ENCODE measurements at regions not wholly inside any gene's neighbourhood (a gene's known extent, or its start where the extent isn't known, plus 50 kb on each side); places are given as distances from the start of the nearest gene placed in this dataset.

DNA sequence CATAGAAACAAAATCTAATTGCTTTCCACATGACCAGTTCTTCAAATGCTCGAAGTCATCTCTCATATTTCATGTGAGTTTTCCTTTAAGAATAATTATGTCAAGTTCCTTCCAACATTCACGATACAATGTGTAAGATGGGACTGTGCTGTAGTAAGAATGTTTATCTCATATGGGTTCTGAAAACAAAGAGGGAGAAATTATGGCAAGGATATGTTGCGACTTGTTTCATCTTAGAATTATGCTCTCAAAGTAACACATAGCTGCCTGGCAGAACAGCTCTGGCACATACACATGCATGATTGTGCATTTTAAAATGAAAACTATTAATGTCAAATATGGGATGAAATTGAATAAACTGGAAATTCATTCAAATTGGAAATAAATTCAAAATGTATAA, 314.8 kb upstream of the ACVR2A start:
- TF ChIP-seq OSR1 (CRISPR knock-in tag; IDR thresholded peaks at IDR 0.05), result no peak
- no peak for TF ChIP-seq GLIS3 (CRISPR knock-in tag; IDR thresholded peaks at IDR 0.05)
- no peak for TF ChIP-seq RARB (CRISPR knock-in tag; IDR thresholded peaks at IDR 0.05)
- TF ChIP-seq, protein P1, sequence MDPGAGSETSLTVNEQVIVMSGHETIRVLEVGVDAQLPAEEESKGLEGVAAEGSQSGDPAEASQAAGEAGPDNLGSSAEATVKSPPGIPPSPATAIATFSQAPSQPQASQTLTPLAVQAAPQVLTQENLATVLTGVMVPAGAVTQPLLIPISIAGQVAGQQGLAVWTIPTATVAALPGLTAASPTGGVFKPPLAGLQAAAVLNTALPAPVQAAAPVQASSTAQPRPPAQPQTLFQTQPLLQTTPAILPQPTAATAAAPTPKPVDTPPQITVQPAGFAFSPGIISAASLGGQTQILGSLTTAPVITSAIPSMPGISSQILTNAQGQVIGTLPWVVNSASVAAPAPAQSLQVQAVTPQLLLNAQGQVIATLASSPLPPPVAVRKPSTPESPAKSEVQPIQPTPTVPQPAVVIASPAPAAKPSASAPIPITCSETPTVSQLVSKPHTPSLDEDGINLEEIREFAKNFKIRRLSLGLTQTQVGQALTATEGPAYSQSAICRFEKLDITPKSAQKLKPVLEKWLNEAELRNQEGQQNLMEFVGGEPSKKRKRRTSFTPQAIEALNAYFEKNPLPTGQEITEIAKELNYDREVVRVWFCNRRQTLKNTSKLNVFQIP (CRISPR knock-in tag; IDR thresholded peaks at IDR 0.05; ENCODE audit: borderline replicate concordance, low read depth), result no peak
- TF ChIP-seq CSDC2 (CRISPR knock-in tag; IDR thresholded peaks at IDR 0.05), result no peak
- ATAC-seq, result no peak

DNA sequence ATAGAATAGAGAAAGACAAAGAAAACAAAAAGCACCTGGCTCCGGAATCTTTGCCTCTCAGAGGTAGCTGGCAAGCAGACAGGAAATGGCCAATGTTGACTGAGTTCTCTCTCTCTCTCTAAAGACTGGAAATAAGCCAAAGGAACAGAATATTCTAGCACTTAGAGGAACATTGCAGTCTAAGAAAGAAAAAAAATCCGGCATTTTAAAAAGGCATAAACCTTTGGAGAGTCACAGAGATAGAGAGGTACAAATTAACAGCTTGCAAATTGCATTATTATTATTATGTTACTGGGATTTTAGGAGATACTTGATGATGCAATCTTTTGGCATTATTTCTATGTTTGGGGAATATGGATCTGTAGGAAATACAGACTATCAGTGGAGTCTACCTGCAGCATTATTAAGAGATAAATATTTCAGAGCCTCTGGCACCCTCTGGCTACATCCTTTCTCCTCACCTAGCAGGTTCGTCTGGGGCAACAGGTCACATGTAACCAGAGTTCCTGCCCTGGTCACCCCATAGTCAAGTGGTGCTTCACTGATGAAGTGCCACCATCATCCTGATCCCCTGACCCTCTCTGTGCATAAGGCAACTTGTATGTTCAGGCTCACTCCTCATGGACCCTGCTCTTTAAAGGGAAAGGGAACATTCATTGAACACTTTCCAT, 318.9 kb upstream of the ACVR2A start:
- TF ChIP-seq ARNTL (CRISPR knock-in tag; IDR thresholded peaks at IDR 0.05; ENCODE audit: borderline replicate concordance, low read depth), result no peak
- TF ChIP-seq, protein P1 (CRISPR knock-in tag; IDR thresholded peaks at IDR 0.05; ENCODE audit: borderline replicate concordance, low read depth), result no peak
- TF ChIP-seq PPARA (CRISPR knock-in tag; IDR thresholded peaks at IDR 0.05; ENCODE audit: borderline replicate concordance), result no peak
- TF ChIP-seq ZFP3 (CRISPR knock-in tag; IDR thresholded peaks at IDR 0.05), result no peak
- TF ChIP-seq, protein P2, sequence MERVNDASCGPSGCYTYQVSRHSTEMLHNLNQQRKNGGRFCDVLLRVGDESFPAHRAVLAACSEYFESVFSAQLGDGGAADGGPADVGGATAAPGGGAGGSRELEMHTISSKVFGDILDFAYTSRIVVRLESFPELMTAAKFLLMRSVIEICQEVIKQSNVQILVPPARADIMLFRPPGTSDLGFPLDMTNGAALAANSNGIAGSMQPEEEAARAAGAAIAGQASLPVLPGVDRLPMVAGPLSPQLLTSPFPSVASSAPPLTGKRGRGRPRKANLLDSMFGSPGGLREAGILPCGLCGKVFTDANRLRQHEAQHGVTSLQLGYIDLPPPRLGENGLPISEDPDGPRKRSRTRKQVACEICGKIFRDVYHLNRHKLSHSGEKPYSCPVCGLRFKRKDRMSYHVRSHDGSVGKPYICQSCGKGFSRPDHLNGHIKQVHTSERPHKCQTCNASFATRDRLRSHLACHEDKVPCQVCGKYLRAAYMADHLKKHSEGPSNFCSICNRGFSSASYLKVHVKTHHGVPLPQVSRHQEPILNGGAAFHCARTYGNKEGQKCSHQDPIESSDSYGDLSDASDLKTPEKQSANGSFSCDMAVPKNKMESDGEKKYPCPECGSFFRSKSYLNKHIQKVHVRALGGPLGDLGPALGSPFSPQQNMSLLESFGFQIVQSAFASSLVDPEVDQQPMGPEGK (CRISPR knock-in tag; IDR thresholded peaks at IDR 0.05; ENCODE audit: borderline replicate concordance), result no peak
- TF ChIP-seq, protein P3, sequence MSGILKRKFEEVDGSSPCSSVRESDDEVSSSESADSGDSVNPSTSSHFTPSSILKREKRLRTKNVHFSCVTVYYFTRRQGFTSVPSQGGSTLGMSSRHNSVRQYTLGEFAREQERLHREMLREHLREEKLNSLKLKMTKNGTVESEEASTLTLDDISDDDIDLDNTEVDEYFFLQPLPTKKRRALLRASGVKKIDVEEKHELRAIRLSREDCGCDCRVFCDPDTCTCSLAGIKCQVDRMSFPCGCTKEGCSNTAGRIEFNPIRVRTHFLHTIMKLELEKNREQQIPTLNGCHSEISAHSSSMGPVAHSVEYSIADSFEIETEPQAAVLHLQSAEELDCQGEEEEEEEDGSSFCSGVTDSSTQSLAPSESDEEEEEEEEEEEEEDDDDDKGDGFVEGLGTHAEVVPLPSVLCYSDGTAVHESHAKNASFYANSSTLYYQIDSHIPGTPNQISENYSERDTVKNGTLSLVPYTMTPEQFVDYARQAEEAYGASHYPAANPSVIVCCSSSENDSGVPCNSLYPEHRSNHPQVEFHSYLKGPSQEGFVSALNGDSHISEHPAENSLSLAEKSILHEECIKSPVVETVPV (CRISPR knock-in tag; IDR thresholded peaks at IDR 0.05), result no peak
- TF ChIP-seq, protein P4, sequence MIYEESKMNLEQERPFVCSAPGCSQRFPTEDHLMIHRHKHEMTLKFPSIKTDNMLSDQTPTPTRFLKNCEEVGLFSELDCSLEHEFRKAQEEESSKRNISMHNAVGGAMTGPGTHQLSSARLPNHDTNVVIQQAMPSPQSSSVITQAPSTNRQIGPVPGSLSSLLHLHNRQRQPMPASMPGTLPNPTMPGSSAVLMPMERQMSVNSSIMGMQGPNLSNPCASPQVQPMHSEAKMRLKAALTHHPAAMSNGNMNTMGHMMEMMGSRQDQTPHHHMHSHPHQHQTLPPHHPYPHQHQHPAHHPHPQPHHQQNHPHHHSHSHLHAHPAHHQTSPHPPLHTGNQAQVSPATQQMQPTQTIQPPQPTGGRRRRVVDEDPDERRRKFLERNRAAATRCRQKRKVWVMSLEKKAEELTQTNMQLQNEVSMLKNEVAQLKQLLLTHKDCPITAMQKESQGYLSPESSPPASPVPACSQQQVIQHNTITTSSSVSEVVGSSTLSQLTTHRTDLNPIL (CRISPR knock-in tag; IDR thresholded peaks at IDR 0.05; ENCODE audit: low read depth), result no peak
- TF ChIP-seq ISL1 (CRISPR knock-in tag; IDR thresholded peaks at IDR 0.05), result no peak
- TF ChIP-seq ZFP30 (CRISPR knock-in tag; IDR thresholded peaks at IDR 0.05), result no peak
- TF ChIP-seq GLIS3 (CRISPR knock-in tag; IDR thresholded peaks at IDR 0.05), result no peak
- no peak for TF ChIP-seq TCF4 (CRISPR knock-in tag; IDR thresholded peaks at IDR 0.05; ENCODE audit: borderline replicate concordance)
- TF ChIP-seq TOX (CRISPR knock-in tag; IDR thresholded peaks at IDR 0.05; ENCODE audit: borderline replicate concordance), result no peak
- TF ChIP-seq ZNF70 (CRISPR knock-in tag; IDR thresholded peaks at IDR 0.05), result no peak
- no peak for TF ChIP-seq BACH2 (CRISPR knock-in tag; IDR thresholded peaks at IDR 0.05; ENCODE audit: borderline replicate concordance)
- TF ChIP-seq ESRRG (CRISPR knock-in tag; IDR thresholded peaks at IDR 0.05), result no peak
- no peak for TF ChIP-seq ZNF8 (CRISPR knock-in tag; IDR thresholded peaks at IDR 0.05)
- no peak for TF ChIP-seq ZC3H10 (CRISPR knock-in tag; IDR thresholded peaks at IDR 0.05)
- no peak for TF ChIP-seq SNAI2 (CRISPR knock-in tag; IDR thresholded peaks at IDR 0.05)
- TF ChIP-seq RARB (CRISPR knock-in tag; IDR thresholded peaks at IDR 0.05), result no peak
- TF ChIP-seq, protein P5, sequence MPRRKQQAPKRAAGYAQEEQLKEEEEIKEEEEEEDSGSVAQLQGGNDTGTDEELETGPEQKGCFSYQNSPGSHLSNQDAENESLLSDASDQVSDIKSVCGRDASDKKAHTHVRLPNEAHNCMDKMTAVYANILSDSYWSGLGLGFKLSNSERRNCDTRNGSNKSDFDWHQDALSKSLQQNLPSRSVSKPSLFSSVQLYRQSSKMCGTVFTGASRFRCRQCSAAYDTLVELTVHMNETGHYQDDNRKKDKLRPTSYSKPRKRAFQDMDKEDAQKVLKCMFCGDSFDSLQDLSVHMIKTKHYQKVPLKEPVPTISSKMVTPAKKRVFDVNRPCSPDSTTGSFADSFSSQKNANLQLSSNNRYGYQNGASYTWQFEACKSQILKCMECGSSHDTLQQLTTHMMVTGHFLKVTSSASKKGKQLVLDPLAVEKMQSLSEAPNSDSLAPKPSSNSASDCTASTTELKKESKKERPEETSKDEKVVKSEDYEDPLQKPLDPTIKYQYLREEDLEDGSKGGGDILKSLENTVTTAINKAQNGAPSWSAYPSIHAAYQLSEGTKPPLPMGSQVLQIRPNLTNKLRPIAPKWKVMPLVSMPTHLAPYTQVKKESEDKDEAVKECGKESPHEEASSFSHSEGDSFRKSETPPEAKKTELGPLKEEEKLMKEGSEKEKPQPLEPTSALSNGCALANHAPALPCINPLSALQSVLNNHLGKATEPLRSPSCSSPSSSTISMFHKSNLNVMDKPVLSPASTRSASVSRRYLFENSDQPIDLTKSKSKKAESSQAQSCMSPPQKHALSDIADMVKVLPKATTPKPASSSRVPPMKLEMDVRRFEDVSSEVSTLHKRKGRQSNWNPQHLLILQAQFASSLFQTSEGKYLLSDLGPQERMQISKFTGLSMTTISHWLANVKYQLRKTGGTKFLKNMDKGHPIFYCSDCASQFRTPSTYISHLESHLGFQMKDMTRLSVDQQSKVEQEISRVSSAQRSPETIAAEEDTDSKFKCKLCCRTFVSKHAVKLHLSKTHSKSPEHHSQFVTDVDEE (CRISPR knock-in tag; IDR thresholded peaks at IDR 0.05), result no peak
- no peak for ATAC-seq
